ENCODE measurements at regions not wholly inside any gene's neighbourhood (a gene's known extent, or its start where the extent isn't known, plus 50 kb on each side); places are given as distances from the start of the nearest gene placed in this dataset.

GRCh38 chr4:173919861-173920260, 363.6 kb downstream of the FBXO8 start:
- no peak for DNase-seq (ENCODE audit: low spot score in 2 of 2)
- Histone ChIP-seq H3K4me3 (no peak overlapping the region), H3K4me1 (peaks cover 0 to 26% of the 10 kb centered on the region in 2 donors), H3K27ac (peak overlapping the region; percentile 74 to 78), H3K36me3 (no peaks in the 10 kb centered on the region), H3K27me3 (no peaks in the 10 kb centered on the region), H3K9me3 (no peaks in the 10 kb centered on the region)
- intact Hi-C loops (cut with DNase I), result loop anchor here (5.0 to 10.0 kb wide), 3 partner anchors 165 to 398 kb away; no protein-coding TSS in a partner anchor
- TF ChIP-seq, protein P1, sequence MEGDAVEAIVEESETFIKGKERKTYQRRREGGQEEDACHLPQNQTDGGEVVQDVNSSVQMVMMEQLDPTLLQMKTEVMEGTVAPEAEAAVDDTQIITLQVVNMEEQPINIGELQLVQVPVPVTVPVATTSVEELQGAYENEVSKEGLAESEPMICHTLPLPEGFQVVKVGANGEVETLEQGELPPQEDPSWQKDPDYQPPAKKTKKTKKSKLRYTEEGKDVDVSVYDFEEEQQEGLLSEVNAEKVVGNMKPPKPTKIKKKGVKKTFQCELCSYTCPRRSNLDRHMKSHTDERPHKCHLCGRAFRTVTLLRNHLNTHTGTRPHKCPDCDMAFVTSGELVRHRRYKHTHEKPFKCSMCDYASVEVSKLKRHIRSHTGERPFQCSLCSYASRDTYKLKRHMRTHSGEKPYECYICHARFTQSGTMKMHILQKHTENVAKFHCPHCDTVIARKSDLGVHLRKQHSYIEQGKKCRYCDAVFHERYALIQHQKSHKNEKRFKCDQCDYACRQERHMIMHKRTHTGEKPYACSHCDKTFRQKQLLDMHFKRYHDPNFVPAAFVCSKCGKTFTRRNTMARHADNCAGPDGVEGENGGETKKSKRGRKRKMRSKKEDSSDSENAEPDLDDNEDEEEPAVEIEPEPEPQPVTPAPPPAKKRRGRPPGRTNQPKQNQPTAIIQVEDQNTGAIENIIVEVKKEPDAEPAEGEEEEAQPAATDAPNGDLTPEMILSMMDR (IDR thresholded peaks at IDR 0.05), result no peak

DNA sequence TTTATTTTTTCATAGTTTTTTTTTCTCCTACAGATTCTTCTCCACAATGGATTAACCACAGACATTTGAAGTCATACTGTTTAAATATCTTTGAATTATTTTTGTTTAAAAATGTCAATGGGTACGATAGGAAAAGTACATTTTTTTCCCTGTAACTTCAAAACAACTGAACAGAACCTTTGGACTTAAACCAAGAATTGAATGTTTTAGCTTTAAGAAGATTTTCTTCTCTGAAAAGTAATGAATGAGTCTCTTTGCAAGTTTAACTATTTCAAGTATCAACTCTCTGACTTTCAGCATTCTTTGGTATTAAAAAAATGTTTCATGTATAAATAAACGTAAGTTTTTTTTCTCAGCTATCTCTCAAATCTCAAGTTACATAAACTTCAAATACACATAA, 364.3 kb downstream of the FBXO8 start:
- no peak for DNase-seq (ENCODE audit: low spot score in 2 of 2)
- Histone ChIP-seq H3K27me3 (no peaks in the 10 kb centered on the region), H3K9me3 (no peaks in the 10 kb centered on the region), H3K4me3 (no peak overlapping the region), H3K36me3 (no peaks in the 10 kb centered on the region), H3K27ac (peak overlapping the region; percentile 74 to 78), H3K4me1 (peaks cover 0 to 26% of the 10 kb centered on the region in 2 donors)
- TF ChIP-seq, protein P1 (IDR thresholded peaks at IDR 0.05), result no peak
- intact Hi-C loops (cut with DNase I), result loop anchor here (5.0 kb wide), 2 partner anchors 382 to 397 kb away; no protein-coding TSS in a partner anchor

DNA sequence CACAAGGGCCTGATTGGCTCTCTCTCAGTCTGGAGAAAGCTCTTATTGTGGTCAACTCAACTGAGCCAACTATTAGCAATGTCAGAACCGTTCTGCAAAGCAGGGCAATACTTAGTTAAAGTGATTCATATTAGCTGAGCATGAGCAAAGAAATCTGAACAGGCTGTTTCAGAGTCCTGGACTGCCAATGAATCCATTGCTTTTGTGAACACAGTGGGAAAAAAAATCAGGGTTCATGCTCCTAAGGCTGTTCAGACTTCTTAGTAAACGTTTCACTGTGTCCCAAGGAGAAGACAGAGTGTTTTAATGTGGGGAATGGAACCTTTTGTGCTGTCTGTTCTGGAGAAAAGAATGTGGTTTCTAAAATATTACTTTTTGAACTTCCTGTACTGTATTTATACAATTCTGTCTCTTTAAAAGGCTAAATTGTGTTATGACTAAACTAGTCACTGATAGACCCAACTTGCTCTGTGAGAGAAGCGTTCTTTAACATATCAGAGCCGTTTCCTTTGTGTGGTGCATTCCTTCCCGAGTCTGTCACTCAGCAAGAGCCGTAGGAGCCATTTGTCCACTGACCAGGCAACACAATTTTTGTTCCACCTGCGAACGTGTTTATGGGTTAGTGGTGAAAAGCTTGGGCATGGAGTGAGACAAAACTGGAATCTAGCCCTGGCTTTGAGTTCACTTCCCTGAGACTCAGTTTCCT, 366.1 kb downstream of the FBXO8 start:
- Histone ChIP-seq H3K9me3 (no peaks in the 10 kb centered on the region), H3K27me3 (no peaks in the 10 kb centered on the region), H3K4me3 (peak overlapping the region in 1 of 2 donors; percentile 32), H3K4me1 (peaks cover 0 to 26% of the 10 kb centered on the region in 2 donors), H3K36me3 (no peaks in the 10 kb centered on the region), H3K27ac (peak overlapping the region; percentile 78 to 81)
- TF ChIP-seq, protein P1 (IDR thresholded peaks at IDR 0.05), result no peak
- intact Hi-C loops (cut with DNase I), result loop anchor here (5.0 kb wide), 2 partner anchors 380 to 395 kb away; no protein-coding TSS in a partner anchor
- DNase-seq (ENCODE audit: low spot score in 2 of 2), result no peak

DNA sequence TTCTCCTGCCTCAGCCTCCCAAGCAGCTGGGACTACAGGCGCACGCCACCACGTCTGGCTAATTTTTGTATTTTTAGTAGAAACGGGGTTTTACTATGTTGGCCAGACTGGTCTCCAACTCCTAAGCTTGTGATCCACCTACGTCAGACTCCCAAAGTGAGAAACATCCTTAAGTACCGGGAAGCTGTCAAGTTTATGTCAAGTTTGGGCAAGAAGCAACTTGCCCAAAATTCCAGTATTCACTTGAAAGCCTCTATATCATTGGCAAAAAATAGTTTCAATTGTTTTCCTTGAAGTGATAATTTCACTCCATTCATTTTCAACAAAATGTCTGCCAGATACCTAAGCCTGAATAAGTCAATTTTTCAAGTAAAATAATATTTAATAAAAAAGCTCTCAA, 370.0 kb downstream of the FBXO8 start:
- intact Hi-C loops (cut with DNase I), result no loop called here
- no peak overlapping the region for H3K4me3 ChIP-seq
- H3K4me1 ChIP-seq, result peaks cover 0 to 13% of the 10 kb centered on the region in 2 donors
- no peak overlapping the region for H3K27ac ChIP-seq
- TF ChIP-seq, protein P1 (IDR thresholded peaks at IDR 0.05), result no peak
- H3K27me3 ChIP-seq, result no peaks in the 10 kb centered on the region
- no peaks in the 10 kb centered on the region for H3K9me3 ChIP-seq
- H3K36me3 ChIP-seq, result no peaks in the 10 kb centered on the region
- no peak for DNase-seq (ENCODE audit: low spot score in 2 of 2)

DNA sequence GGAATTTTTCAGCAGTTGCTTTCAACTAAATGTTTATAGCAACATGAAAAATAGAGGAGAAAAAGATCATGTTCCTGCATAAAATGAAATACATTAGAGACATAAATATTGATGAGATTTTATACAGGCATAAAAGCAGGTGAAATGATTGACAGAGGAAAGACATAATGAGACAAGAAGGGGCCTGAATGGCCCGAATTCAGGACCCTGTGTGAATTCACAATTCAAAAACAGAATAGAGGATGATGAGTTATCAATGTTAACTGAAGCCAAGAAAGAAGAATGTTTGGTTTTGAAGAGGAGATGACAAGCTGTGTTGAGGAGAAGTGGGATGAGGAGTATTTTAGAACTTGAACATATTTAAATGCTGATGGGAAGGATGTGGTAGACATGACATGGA, 371.1 kb downstream of the FBXO8 start:
- DNase-seq (ENCODE audit: low spot score in 2 of 2), result no peak
- intact Hi-C loops (cut with DNase I), result no loop called here
- H3K4me1 ChIP-seq, result peaks cover 0 to 8% of the 10 kb centered on the region in 2 donors
- H3K27ac ChIP-seq, result no peak overlapping the region
- no peaks in the 10 kb centered on the region for H3K9me3 ChIP-seq
- no peak overlapping the region for H3K4me3 ChIP-seq
- TF ChIP-seq, protein P1 (IDR thresholded peaks at IDR 0.05), result no peak
- H3K27me3 ChIP-seq, result no peaks in the 10 kb centered on the region
- H3K36me3 ChIP-seq, result no peaks in the 10 kb centered on the region
